Right ventricle myocardium inferior (tissue), 1 donor: ENCODE measurements at regions not wholly inside any gene's neighbourhood (a gene's known extent, or its start where the extent isn't known, plus 50 kb on each side); places are given as distances from the start of the nearest gene placed in this dataset.
A peak's percentile ranks its signal among the peaks of the same experiment; 100 is the strongest.

Source experiments
- ATAC-seq: fragments of 200-7000 bp; cut with Tn5 transposase; one replicate; pipeline ENCODE4 v1.9.1; 2020; ENCODE audit warnings: mild to moderate bottlenecking, moderate library complexity
- DNase-seq: peaks from one replicate; pipeline ENCODE4 v3.0.0; 2021; ENCODE audit errors: missing footprints
- intact Hi-C: fragments of 100-400 bp; cut with DNase I; formaldehyde crosslinking; loops from one replicate; pipeline ENCODE4 v1.11.0; 2022
- donor health status: DM: no; HTN: yes; CAD: no; lungs with severe emphysema.

DNA sequence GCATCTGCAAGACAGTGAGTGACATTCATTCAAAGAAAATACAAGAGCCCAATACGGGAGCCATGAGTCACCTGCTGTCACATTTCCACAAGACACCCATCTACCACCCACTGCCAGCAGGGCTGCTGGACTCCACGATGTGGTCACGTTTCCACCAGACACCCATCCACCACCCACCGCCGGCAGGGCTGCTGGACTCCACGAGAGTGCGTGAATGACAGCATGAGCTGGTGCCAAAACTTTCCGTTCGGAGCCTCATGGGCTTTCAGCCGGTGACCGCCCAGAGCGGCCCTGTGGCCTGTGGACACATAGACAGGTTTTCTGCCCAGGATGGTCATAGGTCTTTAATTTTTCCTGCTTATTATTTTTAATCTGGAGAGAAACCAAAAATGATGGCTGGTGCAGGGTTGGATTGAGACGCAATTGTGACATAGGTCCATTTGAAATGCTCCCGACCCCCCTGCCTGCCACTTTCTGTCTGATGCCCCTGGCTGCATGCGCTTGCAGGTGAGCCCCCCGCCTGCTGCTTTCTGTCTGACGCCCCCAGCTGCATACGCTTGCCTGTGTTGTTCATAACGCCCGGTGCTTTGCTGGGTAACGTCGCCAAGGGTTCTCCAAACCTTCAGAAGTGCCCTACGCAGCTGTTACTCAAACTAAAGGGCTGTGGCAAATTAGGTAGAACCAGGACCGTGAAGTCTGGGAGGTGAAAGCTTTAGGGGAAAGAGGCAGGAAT lies 59.1 kb upstream of the SMOC2 start:
- no peak for ATAC-seq
- no peak for DNase-seq
- intact Hi-C loops = no loop called here

DNA sequence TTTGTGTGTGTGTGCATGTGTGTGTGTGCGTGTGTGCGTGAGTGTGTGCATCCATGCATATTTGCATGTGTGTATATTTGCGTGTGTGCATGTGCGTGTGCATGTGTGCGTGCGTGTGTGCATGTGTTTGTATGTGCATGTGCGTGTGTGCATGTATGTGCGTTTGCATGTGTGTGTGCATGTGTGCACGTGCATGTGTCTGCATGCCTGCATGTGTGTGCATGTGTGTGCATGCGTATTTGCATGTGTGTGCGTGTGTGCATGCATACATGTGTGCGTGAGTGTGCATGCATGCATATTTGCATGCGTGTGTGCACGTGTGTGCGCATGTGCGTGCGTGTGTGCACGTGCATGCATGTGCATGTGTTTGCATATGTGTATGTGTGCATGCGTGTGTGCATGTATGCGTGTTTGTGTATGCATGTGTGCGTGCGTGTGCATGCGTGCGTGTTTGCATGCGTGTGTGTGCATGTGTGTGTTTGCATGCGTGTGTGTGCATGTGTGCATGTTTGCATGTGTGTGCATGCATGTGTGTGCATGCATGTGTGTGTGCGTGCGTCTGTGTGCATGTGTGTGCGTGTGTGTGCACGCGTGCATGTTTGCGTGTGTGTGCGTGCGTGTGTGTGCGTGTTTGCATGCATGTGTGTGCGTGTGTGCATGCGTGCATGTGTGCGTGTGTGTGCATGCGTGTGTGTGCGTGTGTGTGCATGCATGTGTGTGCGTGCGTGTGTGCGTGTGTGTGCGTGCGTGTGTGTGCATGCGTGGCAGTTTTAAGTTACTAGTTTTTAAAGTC lies 57.7 kb upstream of the SMOC2 start:
- no peak for DNase-seq
- no peak for ATAC-seq
- intact Hi-C loops = no loop called here

DNA sequence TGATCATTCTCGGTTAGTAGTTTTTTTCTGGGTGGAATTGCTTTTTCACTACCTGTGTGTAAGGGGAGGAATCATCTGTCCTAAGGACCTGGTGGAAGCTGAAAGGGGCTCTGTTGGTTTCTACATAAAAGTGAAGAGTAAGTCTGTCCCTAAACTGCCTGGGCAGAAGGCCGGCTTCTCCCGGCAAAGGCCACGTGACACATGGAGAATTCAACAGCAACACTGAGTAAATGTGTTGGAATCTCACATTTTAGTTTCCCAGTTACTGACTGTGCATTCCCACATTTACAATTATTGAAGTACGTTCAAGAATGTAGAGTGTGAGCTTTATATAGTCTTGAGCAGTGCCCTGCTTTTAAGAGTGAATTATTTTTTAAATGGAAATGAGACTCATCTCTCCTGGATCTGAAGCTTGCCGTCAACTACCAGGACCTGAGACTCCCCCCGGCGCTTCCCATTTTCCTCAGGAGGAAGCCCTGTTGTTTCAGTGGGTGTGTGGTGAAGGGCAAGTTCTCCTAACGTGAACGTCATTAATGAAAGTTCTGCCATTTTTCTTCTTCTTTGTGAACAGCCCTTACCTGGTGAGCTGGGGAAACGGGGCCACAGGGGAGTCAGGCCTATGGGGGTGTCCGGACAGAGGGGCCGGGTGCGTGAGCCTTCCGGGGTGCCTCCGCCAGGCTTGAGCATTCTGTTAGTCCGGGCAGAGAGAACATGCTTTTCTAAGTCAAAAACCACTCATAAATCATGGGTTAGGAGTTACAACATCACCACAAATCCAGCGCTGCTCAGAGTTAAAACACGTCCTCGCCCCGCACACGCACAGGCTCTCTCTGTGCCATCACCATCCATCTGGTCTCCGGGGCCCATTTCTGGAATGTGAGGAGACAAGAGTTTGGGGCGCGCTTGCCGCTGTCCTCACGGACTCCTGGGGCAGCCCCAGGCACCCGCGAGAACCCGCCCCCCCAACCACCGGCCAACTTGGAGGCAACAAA lies 56.6 kb upstream of the SMOC2 start:
- ATAC-seq (peak; percentile 39), DNase-seq (no peak)

DNA sequence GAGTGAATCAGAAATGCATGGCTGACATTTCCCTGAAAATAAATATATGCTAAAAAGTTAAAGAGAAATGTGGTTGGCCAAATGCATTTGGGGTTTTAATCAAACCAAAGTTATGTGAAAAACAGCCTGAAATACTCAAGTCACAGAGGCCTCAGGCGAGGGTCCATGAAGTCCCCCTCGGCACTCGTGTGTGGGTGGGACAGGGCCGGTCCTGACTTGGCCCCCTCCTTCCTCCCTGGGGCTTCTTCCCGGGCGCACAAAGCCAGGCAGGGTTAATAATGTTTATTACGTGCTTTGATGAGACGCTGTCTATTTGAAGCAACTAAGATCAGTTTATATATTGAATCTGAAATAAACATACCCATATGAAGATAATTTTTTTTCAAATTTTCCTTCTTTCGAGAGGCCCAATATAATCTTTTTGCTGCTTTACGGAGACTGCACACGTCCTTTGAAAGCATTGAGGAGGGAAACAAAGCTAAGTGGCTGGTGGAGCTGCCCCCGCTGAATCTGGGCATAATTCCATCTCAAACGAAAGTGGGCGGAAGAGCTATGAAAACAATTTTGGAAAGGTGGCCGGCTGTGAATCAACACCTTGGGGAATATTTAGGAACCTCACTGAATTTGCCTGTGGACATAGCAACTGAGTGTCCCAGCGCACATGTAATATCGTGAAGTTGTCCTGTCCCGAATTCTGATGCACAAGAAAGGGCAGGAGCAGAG lies 55.8 kb upstream of the SMOC2 start:
- intact Hi-C loops = no loop called here
- ATAC-seq (no peak), DNase-seq (no peak)

More for the DNA sequence above, 56.6 kb upstream of the SMOC2 start:
- intact Hi-C loops = no loop called here

DNA sequence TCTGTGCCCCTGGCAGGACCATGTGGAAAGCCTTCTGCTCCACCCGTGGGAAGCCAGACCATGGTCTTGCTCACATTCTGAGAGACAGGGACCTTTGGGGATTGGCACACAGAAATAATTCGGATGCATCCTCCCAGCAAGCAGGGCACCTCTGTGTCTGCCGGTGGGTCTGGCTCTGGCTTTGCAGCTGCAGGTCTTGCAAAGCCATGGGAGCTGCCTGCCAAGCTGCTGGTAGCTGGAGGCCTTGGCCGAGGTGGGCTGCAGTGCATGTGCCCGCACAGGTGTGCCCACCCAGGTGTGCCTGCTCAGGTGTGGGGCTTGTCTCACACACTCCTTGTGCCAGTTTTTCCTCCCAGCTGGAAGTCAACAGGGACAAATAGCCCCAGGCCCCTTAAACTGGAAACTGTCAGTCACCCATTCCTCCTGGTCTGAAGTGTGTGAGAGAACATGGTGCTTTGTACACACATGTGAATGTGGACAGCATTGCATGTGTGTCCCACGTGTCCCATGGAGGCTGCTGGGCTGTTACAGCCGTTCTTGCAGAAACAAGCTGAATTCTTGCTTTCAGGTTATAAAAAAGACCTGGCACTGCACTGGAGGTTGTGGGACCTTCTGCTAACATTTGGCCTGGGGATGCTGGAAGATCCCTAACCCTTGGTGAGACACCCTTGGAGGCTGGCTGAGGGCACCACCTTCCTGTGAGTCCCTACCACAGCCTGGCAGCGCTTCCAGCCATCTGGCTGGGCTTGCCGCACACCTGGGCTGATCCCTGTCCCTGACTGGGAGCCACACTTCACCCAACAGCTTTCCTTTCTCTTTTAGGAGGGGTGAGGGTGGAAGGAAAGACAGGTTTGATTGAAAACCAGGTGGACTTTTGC lies 54.9 kb upstream of the SMOC2 start:
- DNase-seq (no peak), ATAC-seq (no peak)
- intact Hi-C loops = no loop called here

DNA sequence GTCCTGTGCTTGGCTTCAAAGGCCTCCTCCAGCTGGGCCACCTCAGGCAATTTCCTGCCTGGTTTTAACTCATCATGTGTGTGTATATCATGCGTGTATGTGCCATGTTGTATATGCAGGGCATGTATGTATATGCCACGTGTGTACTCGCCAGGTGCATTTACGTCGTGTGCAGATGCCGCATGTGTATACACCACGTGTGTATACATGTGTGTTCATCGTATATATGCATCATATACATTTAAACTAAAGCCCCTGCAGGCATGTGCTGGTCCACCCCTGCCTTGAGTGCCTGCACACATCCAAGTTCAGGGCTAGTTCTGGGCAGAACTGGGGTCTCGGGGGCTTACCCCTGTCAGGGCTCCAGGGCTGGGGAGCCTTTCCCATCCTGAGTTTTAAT lies 54.0 kb upstream of the SMOC2 start:
- intact Hi-C loops = no loop called here
- ATAC-seq (no peak), DNase-seq (no peak)

DNA sequence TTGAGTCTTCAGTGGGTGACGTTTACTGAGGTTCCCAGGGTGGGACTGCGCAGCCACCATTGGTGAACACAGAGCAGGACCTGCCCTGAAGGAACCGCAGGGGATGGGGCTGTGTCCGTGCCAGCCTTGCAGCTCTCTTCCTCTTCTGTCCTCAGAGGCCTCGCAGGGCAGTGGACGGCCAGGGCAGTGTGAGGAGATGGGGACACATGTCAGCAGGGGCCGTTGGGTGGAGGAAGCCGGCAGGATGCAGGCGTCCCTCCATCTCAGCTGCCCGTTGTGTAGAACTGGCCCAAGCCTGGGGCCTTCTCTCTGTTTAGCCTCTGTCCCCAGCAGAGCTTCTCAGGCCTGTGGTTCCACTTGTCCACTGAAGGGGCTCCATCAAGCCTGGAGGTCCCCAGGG lies 53.6 kb upstream of the SMOC2 start:
- ATAC-seq (no peak), DNase-seq (no peak)
- intact Hi-C loops = no loop called here

DNA sequence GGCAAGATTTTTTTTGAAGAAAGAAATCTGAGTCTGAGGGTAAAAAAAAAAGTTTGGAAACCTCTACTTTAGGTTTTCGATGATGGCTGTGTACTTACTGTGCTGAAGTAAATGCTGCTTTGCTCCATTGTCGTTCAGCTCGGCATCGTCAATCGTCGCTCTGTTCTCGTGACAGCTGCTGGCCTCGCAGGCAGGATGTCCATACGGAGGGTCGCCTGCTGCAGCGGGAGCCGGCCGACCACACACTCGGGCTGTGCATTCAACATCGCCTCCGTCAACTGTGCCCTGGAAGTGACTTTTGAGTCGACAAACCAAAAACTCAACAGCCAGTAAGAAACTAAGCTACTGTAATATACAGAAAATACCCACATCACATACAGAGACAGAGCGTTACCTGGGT lies 53.1 kb upstream of the SMOC2 start:
- DNase-seq (no peak), ATAC-seq (no peak)
- intact Hi-C loops = no loop called here

DNA sequence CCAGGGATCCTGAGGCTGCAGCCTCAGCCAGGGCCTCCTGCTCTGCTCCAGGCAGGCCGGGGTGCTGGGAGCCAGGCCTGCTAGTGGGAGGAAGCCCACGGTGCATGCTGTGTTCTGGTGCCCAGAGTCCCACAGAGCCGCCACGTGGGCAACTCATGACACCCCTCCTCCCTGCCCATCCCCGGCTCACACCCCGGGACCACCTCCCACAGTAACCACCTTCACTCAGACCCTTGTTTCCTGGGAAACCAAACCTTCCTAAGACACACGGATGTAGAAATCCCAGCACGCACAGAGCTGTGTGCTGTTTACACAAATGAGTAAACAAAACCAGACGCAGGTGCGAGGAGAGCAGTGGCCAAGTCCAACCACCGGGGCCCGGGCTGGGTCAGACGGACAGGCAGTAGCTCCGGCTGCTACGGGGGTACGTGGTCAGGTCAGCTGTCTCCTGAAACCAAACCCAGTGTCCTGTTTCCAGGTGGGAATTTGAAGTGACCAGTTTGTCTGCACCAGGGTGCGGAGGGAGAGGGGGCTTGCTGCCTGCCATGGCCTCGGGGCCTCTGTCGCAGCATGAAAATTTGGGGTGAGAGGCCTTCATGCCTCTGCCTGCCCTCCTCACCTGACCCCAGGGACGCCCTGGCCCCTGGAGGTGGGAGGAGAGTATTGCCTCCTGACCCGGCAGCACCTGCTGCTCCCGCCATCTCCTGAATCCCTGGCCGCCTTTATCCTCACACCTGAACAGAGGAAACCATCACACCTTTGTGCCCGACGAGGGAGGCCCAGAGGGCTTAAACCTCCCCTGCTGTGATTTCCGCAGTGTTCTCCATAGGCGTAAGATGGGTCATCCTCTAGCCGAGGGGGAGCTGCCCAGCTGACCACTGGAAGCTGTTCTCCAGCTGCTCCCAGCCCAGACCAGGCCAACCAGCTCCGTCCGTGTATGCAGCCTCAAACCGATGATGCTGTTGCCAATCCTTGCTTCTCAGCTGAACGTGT lies 52.0 kb upstream of the SMOC2 start:
- intact Hi-C loops = no loop called here
- no peak for ATAC-seq
- DNase-seq = no peak

DNA sequence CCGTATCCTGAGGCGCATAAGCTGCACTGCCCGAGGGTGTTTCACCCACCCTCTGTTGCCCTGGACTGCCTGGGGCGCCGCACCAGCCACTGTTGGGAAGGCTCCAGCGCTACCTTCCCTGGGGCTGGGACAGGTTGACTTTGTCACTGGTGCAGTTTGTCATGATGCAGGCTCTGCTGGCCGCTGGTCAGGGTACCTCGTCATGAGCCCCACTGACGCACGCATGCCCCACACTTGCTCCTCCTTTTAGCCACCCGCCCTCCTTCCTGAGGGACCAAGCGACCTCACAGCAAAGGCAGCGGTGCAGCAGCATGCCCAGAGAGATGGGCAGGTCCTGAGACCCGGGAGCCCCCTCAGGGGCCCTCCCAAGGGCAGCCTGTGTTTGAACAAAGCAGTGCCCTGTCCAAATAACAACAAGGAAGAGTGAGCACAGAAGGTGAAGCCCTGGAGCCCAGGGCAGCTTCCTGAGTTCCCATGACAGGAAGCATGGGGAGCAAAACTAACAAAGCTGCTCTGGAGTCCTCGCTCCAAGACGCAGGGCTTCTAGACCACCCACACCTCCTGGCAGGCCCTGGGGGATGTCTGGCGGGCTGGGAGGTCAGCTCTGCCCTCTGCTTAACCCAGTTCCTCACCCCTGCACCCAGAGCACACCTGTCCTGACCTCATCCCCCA lies 50.1 kb upstream of the SMOC2 start:
- DNase-seq (no peak), ATAC-seq (no peak)
- intact Hi-C loops = no loop called here
